K562 (cell line): ENCODE measurements at regions not wholly inside any gene's neighbourhood (a gene's known extent, or its start where the extent isn't known, plus 50 kb on each side); places are given as distances from the start of the nearest gene placed in this dataset.

ENCODE experiments used
- ATAC-seq: fragments of 200-7000 bp; cut with Tn5 transposase; 3 replicates; pipeline ENCODE4 v1.9.1; 2020; ENCODE audit warnings: moderate library complexity
- BruUV-seq: library from RNA; stranded (reverse); fragments of 400-500 nt; replicated peaks from 2 replicates; lab custom pipeline; 2021; lab: Mats Ljungman, UMichigan
- CTCF ChIA-PET: fragments of 300-600 bp; formaldehyde crosslinking; extraction: SDS; loops from one replicate; lab custom pipeline; 2021; ENCODE audit warnings: low intra/inter-chr PET ratio; lab: Yijun Ruan, JAX
- POLR2A ChIA-PET: fragments of 300-600, 350-650 bp; sonication (Branson Sonifier 250); formaldehyde crosslinking; extraction: SDS; loops from one replicate; lab custom pipeline; 2021; ENCODE audit warnings: antibody characterized with exemption, inconsistent platforms; lab: Yijun Ruan, JAX
- DNase-seq, 4 experiments: peaks; one replicate each; pipeline versions ENCODE4 v3.0.0 to v3.0.0-alpha.2; 2011 to 2018; ENCODE audit warnings: low spot score in 3 of 4, mixed read lengths in 3 of 4; ENCODE audit errors: extremely low read depth in 1 of 4
- FAIRE-seq: peaks from 2 replicates; lab custom pipeline; 2011; peaks lifted over from hg19 to GRCh38; lab: Jason Lieb, UNC
- H2AFZ ChIP-seq: 2 replicates; pipeline ENCODE4 v1.6.0; 2011; ENCODE audit warnings: low read depth, low read length, control low read depth, inconsistent platforms
- H3K27ac ChIP-seq: fragments of 200-600 bp; 3 replicates; pipeline ENCODE4 v1.8.0; 2011; ENCODE audit warnings: low read depth, mild to moderate bottlenecking, control low read depth, inconsistent platforms, low read length, moderate library complexity, mixed read lengths; ENCODE audit errors: extremely low read depth
- H3K27me3 ChIP-seq, 2 experiments: fragments of 300-600 bp in 1 of 2; 2 replicates in 1 of 2; 3 replicates in 1 of 2; pipeline versions ENCODE4 v1.6.0 to v1.8.0; 2011; ENCODE audit warnings: inconsistent platforms in 2 of 2, low read length in 2 of 2, mild to moderate bottlenecking in 1 of 2, mixed read lengths in 1 of 2, moderate library complexity in 1 of 2; ENCODE audit not compliant: control insufficient read depth in 2 of 2, insufficient read depth in 2 of 2
- H3K36me3 ChIP-seq: fragments of 300-600 bp; 3 replicates; pipeline ENCODE4 v1.8.0; 2011; ENCODE audit warnings: mild to moderate bottlenecking, low read length, inconsistent platforms; ENCODE audit not compliant: control insufficient read depth, insufficient read depth
- H3K4me1 ChIP-seq, 2 experiments: fragments of 200-600 bp in 1 of 2; replicated peaks in 1 of 2; 2 replicates in 1 of 2; 3 replicates in 1 of 2; pipeline versions ENCODE4 v1.5.1 to v1.8.0; 2011; ENCODE audit warnings: inconsistent platforms in 2 of 2, low read length in 2 of 2, mild to moderate bottlenecking in 1 of 2, mixed read lengths in 1 of 2, moderate library complexity in 1 of 2; ENCODE audit not compliant: control insufficient read depth in 2 of 2, insufficient read depth in 2 of 2
- H3K4me2 ChIP-seq: 2 replicates; pipeline ENCODE4 v1.6.1; 2011; ENCODE audit warnings: low read length, control low read depth, inconsistent platforms, mixed read lengths; ENCODE audit not compliant: insufficient read depth
- H3K4me3 ChIP-seq: fragments of 200-600 bp; sonication (generic), shearing (Covaris generic); 2 replicates; pipeline ENCODE4 v1.5.1; 2016; ENCODE audit warnings: control low read depth, inconsistent platforms
- H3K79me2 ChIP-seq: fragments of 200-600 bp; 3 replicates; pipeline ENCODE4 v1.8.0; 2011; ENCODE audit warnings: low read length, inconsistent platforms; ENCODE audit not compliant: control insufficient read depth, insufficient read depth
- H3K9ac ChIP-seq, 2 experiments: 2 replicates each; pipeline versions ENCODE4 v1.6.0 to v1.6.1; 2011; ENCODE audit warnings: low read depth in 2 of 2, low read length in 2 of 2, control low read depth in 1 of 2, inconsistent platforms in 1 of 2, mild to moderate bottlenecking in 1 of 2, mixed read lengths in 1 of 2; ENCODE audit not compliant: insufficient read depth in 1 of 2
- H3K9me1 ChIP-seq: one replicate; pipeline ENCODE4 v1.6.0; 2011; ENCODE audit warnings: inconsistent platforms, mild to moderate bottlenecking, low read length, moderate library complexity; ENCODE audit not compliant: control insufficient read depth, insufficient read depth
- H3K9me3 ChIP-seq: replicated peaks from 2 replicates; pipeline ENCODE4 v1.5.1; 2011; ENCODE audit warnings: low read depth, low read length, inconsistent platforms; ENCODE audit not compliant: control insufficient read depth, insufficient read depth
- H4K20me1 ChIP-seq: replicated peaks from 2 replicates; pipeline ENCODE4 v1.6.1; 2011; ENCODE audit warnings: low read length, inconsistent platforms, mixed read lengths; ENCODE audit not compliant: control insufficient read depth, insufficient read depth
- HMGN3 ChIP-seq: IDR thresholded peaks from 2 replicates; pipeline ENCODE4 v1.6.1; 2011; ENCODE audit warnings: borderline replicate concordance, low read depth, mild to moderate bottlenecking, mixed read lengths, low read length; ENCODE audit not compliant: insufficient read length; ENCODE audit errors: extremely low read depth
- ILF3 ChIP-seq: fragments of 450-650 bp; IDR thresholded peaks from 2 replicates; pipeline ENCODE4 v1.6.1; 2018; ENCODE audit warnings: antibody characterized with exemption, mild to moderate bottlenecking, moderate library complexity, borderline replicate concordance
- JUN ChIP-seq, 2 experiments: sonication (generic) in 1 of 2; formaldehyde crosslinking in 1 of 2; IDR thresholded peaks; 2 replicates each; pipeline versions ENCODE4 v1.6.1 to v1.8.0; 2012 to 2022; ENCODE audit warnings: borderline replicate concordance in 2 of 2, mild to moderate bottlenecking in 2 of 2, improper control_type of control experiment in 1 of 2, low read depth in 1 of 2, low read length in 1 of 2, missing genetic modification reagents in 1 of 2
- RAD21 ChIP-seq, 2 experiments: fragments of 250-450 bp in 1 of 2; fragments of 450-650 bp in 1 of 2; sonication (Bioruptor Pico) in 1 of 2; formaldehyde crosslinking in 1 of 2; IDR thresholded peaks in 1 of 2; conservative IDR thresholded peaks in 1 of 2; 2 replicates each; pipeline versions ENCODE4 v1.4.0 to v1.8.0; 2020 to 2022; ENCODE audit warnings: mild to moderate bottlenecking in 2 of 2, moderate library complexity in 1 of 2
- SAFB ChIP-seq: fragments of 200-400 bp; formaldehyde crosslinking; IDR thresholded peaks from 2 replicates; pipeline ENCODE4 v1.6.1; 2017; ENCODE audit warnings: low read depth, low read length, borderline replicate concordance
- SRSF3 ChIP-seq: fragments of 200-400 bp; formaldehyde crosslinking; IDR thresholded peaks from 2 replicates; pipeline ENCODE4 v1.6.1; 2016; ENCODE audit warnings: mild to moderate bottlenecking, low read length, moderate library complexity; ENCODE audit not compliant: insufficient read depth
- YY1 ChIP-seq, 3 experiments: IDR thresholded peaks; 2 replicates each; pipeline ENCODE4 v1.6.1; 2011; ENCODE audit warnings: low read length in 2 of 3, mild to moderate bottlenecking in 2 of 3, moderate library complexity in 2 of 3, borderline replicate concordance in 1 of 3, control low read depth in 1 of 3, low read depth in 1 of 3; ENCODE audit not compliant: insufficient read depth in 3 of 3, insufficient replicate concordance in 2 of 3, control insufficient read depth in 1 of 3, insufficient read length in 1 of 3; ENCODE audit errors: extremely low read depth in 1 of 3
- WGBS: fragments of 100-300 bp; shearing (Covaris generic); methylation state at CpG from one replicate; pipeline ENCODE4 v1.1.6; 2016; ENCODE audit warnings: low coverage, mixed read lengths; ENCODE audit not compliant: insufficient coverage; ENCODE audit errors: missing lambda C conversion rate; 5-methylcytosine and 5-hydroxymethylcytosine counted together
- in situ Hi-C: fragments of 300-500 bp; cut with MboI; formaldehyde crosslinking; loops from 4 replicates; pipeline ENCODE4 v1.15.0; 2018; ENCODE audit warnings: inconsistent platforms, mixed read lengths
- intact Hi-C: fragments of 100-400 bp; cut with micrococcal nuclease; formaldehyde crosslinking; loops from 2 replicates; pipeline ENCODE4 v1.14.2; 2022
- TF ChIP-seq, protein P1 (sequence below): sonication (generic); formaldehyde crosslinking; IDR thresholded peaks from 2 replicates; pipeline ENCODE4 v1.8.0; 2022; ENCODE audit warnings: missing genetic modification reagents, mild to moderate bottlenecking, borderline replicate concordance

DNA sequence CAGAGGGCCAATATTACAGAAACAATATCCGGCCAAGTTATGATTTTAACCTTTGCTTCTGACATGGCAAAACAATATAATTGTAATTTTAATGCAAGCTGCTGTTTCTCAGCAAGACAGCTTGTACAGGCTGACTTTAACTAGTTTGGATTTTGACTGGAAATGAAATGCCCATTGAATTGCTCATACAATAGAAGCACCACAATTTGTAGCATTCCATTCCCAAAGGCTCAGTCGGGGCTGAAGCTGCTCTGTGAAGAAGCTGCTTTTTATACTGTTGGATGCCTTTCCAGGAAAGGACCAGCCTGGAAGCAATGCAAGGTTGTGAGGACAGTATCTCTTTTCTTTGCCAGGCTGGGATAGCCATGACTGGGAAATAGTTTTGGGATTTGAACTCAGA is 677.0 kb upstream of the FANCL start:
- DNase-seq (no peak), FAIRE-seq (no peak), ATAC-seq (no peak)
- TF ChIP-seq, protein P1, sequence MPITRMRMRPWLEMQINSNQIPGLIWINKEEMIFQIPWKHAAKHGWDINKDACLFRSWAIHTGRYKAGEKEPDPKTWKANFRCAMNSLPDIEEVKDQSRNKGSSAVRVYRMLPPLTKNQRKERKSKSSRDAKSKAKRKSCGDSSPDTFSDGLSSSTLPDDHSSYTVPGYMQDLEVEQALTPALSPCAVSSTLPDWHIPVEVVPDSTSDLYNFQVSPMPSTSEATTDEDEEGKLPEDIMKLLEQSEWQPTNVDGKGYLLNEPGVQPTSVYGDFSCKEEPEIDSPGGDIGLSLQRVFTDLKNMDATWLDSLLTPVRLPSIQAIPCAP (CRISPR knock-in tag), result no peak
- TF ChIP-seq RAD21 (CRISPR knock-in tag; conservative IDR thresholded peaks at IDR 0.05 in 1 of 2, IDR thresholded peaks at IDR 0.05 in 1 of 2), result no peak
- TF ChIP-seq ILF3, result no peak
- TF ChIP-seq YY1 (IDR thresholded peaks at IDR 0.05; ENCODE audit: borderline replicate concordance in 1 of 3, control insufficient read depth in 1 of 3, extremely low read depth in 1 of 3, insufficient read depth in 3 of 3, insufficient read length in 1 of 3, insufficient replicate concordance in 2 of 3, low read depth in 1 of 3, low read length in 2 of 3), result no peak
- TF ChIP-seq SAFB, result no peak
- no peak for TF ChIP-seq JUN (IDR thresholded peaks at IDR 0.05; ENCODE audit: borderline replicate concordance, low read depth, low read length)
- no peak for TF ChIP-seq JUN (CRISPR knock-in tag; IDR thresholded peaks at IDR 0.05; ENCODE audit: borderline replicate concordance)
- no peak for TF ChIP-seq HMGN3
- no peak for TF ChIP-seq SRSF3
- Histone ChIP-seq H3K9ac (no peak overlapping the region), H3K4me3 (no peak overlapping the region), H2AFZ (no peak overlapping the region), H3K79me2 (no peaks in the 10 kb centered on the region), H3K4me2 (no peak overlapping the region), H3K27ac (no peak overlapping the region), H3K27me3 (no peaks in the 10 kb centered on the region), H3K9me3 (no peaks in the 10 kb centered on the region), H4K20me1 (no peaks in the 10 kb centered on the region), H3K9me1 (no peaks in the 10 kb centered on the region), H3K36me3 (no peaks in the 10 kb centered on the region), H3K4me1 (no peaks in the 10 kb centered on the region)
- POLR2A ChIA-PET, result interaction anchor here (1.3 to 1.4 kb wide), 2 partner anchors 12 to 16 kb away, joined by 3 read pairs; no protein-coding TSS in a partner anchor
- 4% methylated on average over 2 of the region's 2 CpGs for WGBS
- intact Hi-C loops, result no loop called here
- CTCF ChIA-PET, result no interaction called here
- no TSS peak for BruUV-seq
- in situ Hi-C loops, result no loop called here
